ENCODE measurements at regions not wholly inside any gene's neighbourhood (a gene's known extent, or its start where the extent isn't known, plus 50 kb on each side); places are given as distances from the start of the nearest gene placed in this dataset.

DNA sequence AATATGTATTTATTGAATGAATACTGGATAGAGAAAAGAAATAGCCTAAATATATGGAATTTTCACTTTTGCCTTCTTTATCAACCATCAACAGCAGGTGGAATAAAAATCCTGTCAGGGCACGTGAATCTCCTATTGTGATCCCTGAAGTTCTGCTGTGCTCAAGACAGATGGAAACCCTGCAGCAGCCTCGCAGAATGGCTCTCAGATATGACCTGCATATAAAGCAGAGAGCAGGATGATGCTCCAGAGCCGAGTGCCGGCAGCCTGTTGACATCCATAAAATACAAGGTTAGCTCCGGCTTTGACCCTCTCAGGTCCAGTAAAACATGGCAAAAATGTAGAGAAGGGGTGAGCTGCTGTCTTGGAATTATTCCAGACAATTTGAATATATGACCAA is 659.3 kb downstream of the DIAPH3 start:
- TF ChIP-seq EZH2 (IDR thresholded peaks at IDR 0.05; ENCODE audit: low read depth, unreplicated experiment) (no peak), POLR2AphosphoS5 (IDR thresholded peaks at IDR 0.05; ENCODE audit: low read depth) (no peak), REST (IDR thresholded peaks at IDR 0.05; ENCODE audit: unreplicated experiment) (no peak), JUNB (IDR thresholded peaks at IDR 0.05; ENCODE audit: unreplicated experiment) (no peak), NANOG (IDR thresholded peaks at IDR 0.05; ENCODE audit: borderline replicate concordance) (no peak), CREB1 (CRISPR knock-in tag; IDR thresholded peaks at IDR 0.05; ENCODE audit: low read depth) (no peak), EZH2phosphoT487 (IDR thresholded peaks at IDR 0.05; ENCODE audit: unreplicated experiment) (no peak), ZNF114 (CRISPR knock-in tag; IDR thresholded peaks at IDR 0.05) (no peak)
- TF ChIP-seq, protein P1, sequence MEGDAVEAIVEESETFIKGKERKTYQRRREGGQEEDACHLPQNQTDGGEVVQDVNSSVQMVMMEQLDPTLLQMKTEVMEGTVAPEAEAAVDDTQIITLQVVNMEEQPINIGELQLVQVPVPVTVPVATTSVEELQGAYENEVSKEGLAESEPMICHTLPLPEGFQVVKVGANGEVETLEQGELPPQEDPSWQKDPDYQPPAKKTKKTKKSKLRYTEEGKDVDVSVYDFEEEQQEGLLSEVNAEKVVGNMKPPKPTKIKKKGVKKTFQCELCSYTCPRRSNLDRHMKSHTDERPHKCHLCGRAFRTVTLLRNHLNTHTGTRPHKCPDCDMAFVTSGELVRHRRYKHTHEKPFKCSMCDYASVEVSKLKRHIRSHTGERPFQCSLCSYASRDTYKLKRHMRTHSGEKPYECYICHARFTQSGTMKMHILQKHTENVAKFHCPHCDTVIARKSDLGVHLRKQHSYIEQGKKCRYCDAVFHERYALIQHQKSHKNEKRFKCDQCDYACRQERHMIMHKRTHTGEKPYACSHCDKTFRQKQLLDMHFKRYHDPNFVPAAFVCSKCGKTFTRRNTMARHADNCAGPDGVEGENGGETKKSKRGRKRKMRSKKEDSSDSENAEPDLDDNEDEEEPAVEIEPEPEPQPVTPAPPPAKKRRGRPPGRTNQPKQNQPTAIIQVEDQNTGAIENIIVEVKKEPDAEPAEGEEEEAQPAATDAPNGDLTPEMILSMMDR (conservative IDR thresholded peaks at IDR 0.05; ENCODE audit: low read depth in 2 of 2) = no peak
- TF ChIP-seq, protein P2, sequence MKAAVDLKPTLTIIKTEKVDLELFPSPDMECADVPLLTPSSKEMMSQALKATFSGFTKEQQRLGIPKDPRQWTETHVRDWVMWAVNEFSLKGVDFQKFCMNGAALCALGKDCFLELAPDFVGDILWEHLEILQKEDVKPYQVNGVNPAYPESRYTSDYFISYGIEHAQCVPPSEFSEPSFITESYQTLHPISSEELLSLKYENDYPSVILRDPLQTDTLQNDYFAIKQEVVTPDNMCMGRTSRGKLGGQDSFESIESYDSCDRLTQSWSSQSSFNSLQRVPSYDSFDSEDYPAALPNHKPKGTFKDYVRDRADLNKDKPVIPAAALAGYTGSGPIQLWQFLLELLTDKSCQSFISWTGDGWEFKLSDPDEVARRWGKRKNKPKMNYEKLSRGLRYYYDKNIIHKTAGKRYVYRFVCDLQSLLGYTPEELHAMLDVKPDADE (IDR thresholded peaks at IDR 0.05) = no peak

Data from GM23338 (cell line).